Tibial nerve (tissue), 3 donors: ENCODE measurements at regions not wholly inside any gene's neighbourhood (a gene's known extent, or its start where the extent isn't known, plus 50 kb on each side); places are given as distances from the start of the nearest gene placed in this dataset.

Experiments
- CTCF ChIP-seq, 5 experiments: fragments of 200-600 bp in 3 of 5; fragments of 450-650 bp in 2 of 5; sonication (generic) in 3 of 5; IDR thresholded peaks; one replicate each; pipeline ENCODE4 v1.5.1; 2016 to 2019; ENCODE audit warnings: antibody characterized with exemption in 5 of 5, mild to moderate bottlenecking in 3 of 5, moderate library complexity in 2 of 5
- POLR2A ChIP-seq, 2 donors: fragments of 450-650 bp; IDR thresholded peaks; one replicate each; pipeline ENCODE4 v1.6.1; 2017; ENCODE audit warnings: antibody characterized with exemption in 2 of 2, mild to moderate bottlenecking in 2 of 2, moderate library complexity in 2 of 2

- TF ChIP-seq POLR2A (IDR thresholded peaks at IDR 0.05) (no peak), CTCF (IDR thresholded peaks at IDR 0.05) (no peak)
Measured at GRCh38 chr7:371779-372545, 82.0 kb downstream of the FOXL3 start.
